Urothelium cell line (cell line): ENCODE measurements at regions not wholly inside any gene's neighbourhood (a gene's known extent, or its start where the extent isn't known, plus 50 kb on each side); places are given as distances from the start of the nearest gene placed in this dataset.
"Not testable (repeated sequence)": the region's sequence is repeated elsewhere in the genome, so short reads cannot be mapped to it uniquely, and the experiment has no call there.

Experiments used
- DNase-seq: peaks from one replicate; pipeline ENCODE4 v3.0.0; 2011; ENCODE audit warnings: low spot score, mixed read lengths
- FAIRE-seq: peaks from 2 replicates; lab custom pipeline; 2011; peaks lifted over from hg19 to GRCh38; lab: Jason Lieb, UNC

- no peak for DNase-seq
- FAIRE-seq: no peak
Measured at GRCh38 chr11:115613004-115613403, 108.8 kb upstream of the CADM1 start.

- no peak for FAIRE-seq
- DNase-seq: peak; percentile 42
Measured at GRCh38 chr11:115612046-115612730, 108.0 kb upstream of the CADM1 start.

- FAIRE-seq (no peak), DNase-seq (no peak)
Measured at GRCh38 chr11:115611343-115611742, 107.1 kb upstream of the CADM1 start.

DNA sequence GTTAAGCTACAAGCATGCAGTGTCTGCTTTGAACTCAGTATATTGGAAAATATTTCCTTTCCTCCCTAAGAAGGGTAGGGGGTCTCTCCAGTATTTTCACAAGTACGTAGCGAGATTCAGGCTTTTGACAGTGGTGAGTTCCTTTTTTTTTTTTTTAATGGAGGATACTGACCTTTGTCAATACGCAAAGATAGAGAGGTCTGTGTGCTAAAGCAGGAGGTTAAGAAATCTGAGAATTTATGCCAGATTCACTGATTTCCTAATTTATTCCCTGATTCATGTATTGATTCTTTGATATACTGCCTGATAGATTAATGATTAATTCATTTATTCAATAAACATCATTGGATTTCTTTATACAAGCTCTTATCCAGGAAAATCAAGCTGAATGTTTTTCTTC is 106.7 kb upstream of the CADM1 start:
- no peak for DNase-seq
- FAIRE-seq: no peak

GRCh38 chr11:115610234-115610633 is 106.0 kb upstream of the CADM1 start:
- DNase-seq, FAIRE-seq: not testable (repeated sequence)

DNA sequence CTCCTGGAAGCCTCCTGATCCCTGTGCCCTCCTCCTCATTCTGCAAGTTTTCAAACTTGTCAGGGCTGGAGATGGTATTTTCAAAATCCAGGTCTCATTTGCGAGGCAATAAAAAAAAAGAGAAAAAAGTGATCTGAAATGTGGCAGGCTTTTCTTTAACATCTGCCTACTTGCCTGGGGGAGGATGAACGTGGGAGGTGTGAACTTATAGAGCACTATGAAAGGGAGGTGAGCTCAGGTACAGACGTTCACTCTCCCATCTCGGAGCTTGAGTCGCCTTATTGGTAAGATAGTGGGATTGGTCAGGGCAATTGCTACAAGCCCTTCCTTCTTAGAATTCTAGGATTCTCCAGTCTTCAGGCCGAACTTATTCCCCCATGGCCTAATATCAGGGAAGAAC is 104.8 kb upstream of the CADM1 start:
- DNase-seq: no peak
- FAIRE-seq: no peak

DNA sequence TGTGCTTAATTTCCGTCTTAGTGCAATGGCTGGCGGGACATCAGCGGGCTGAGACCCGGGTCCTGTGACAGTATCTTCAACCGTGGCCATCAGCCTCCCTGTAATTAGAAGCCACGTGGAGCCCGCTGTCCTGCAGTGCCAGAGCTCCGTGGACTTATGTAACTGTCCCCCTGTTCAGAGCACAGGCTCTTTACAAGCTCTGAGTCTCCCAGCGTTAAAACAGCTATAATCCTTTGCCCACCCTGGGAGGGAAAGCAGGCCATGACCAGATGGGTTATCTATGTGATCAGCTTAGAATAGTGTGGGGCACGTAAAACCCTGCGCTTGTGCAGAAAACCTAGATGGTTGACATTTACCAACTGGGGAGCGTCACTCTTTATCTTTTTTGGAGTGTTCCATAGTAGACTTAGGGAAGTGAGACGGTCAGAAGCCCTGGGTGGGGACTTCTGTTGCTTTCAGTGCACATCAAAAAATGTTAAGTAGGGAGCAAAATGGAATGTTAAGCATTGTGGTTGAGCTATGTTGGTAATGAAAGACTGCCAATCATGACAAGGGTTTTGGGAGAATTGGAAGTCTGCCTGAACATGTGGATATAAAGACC is 103.5 kb upstream of the CADM1 start:
- FAIRE-seq: peak; percentile 48
- DNase-seq: no peak

GRCh38 chr11:115606498-115607220 is 102.4 kb upstream of the CADM1 start:
- DNase-seq: peak; percentile 47
- no peak for FAIRE-seq

GRCh38 chr11:115605871-115606497 is 101.8 kb upstream of the CADM1 start:
- FAIRE-seq (no peak), DNase-seq (no peak)

DNA sequence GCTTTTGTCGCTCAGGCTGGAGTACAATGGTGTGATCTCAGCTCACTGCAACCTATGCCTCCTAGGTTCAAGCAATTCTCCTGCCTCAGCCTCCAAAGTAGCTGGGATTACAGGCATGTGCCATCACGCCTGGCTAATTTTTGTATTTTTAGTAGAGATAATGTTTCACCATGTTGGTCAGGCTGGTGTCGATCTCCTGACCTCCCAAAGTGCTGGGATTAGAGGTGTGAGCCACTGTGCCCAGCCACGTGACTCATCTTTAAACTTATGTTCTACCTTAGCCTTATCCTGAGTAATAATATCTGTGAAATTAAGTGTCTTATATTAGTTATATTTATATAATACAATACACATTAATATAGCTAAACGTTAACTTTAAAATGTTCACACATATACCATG is 101.2 kb upstream of the CADM1 start:
- not testable (repeated sequence) for FAIRE-seq, DNase-seq

GRCh38 chr11:115599125-115599524 is 94.9 kb upstream of the CADM1 start:
- FAIRE-seq: no peak
- no peak for DNase-seq

DNA sequence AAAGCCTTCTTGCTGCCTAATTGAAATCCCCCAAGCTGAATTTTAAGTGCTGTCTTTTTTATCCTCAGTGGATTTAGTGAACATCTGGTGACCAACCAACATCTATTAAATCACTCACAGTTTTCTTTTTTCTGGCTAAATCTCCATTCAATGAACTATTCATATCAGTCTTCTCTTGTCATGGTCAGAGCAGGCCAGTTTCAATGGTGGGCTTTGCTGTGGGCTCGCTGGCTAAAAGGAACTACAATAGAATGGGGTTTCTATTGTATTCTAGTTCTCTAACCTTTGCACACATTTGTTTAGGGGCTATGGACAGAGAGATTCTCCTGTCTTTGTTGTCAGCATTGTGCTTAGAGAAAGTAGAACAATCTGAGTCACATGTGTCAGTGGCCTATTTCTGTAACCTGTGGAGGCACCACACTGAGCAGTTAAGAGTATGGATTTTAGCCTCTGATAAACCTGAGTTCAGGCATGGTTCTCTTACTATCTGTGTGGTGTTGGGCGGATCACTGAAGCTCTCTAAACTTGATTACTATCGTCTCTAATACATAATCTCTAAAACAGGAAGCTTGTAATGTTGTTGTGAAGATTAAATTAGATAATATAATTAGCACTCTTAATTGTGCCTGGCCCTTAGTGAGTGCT is 94.2 kb upstream of the CADM1 start:
- DNase-seq: no peak
- no peak for FAIRE-seq

DNA sequence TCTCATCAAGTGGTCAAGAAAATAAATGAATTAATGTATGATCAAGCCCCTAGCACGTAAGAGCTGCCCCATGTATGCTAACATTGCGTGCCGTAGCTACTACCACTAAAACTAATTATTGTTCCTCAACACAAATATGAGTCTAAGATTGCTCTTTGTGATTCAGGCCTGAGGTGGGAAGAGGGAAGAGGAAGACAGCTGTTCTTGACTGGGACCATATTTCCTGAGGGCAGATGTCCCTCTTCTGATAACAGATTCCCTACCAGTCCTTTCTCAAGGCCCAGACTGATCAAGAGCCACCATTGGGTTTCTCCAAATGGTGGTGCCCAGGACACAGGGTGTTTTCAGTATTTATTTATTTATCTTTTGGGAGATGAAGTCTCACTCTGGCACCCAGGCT is 87.2 kb upstream of the CADM1 start:
- no peak for FAIRE-seq
- DNase-seq: no peak

DNA sequence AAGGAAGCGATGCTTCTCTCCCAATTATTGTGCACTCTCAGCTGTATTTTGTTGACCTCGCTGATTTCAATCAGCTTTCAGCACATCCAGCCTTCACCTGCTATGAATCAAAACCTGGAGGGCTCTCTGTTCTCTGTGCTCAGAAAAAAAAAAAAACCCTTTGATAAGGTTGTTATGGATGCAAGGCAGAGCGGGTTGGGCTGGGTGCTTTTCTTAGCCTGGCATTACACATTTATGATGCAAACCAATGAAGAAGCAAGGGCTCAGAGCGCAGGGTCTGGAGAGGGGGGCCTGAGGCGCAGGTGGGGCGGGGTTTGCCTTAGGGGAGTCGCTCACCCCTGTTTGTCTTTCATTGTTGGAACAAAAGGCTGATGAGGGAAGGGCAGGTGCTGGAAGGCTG is 86.0 kb upstream of the CADM1 start:
- FAIRE-seq: no peak
- DNase-seq: no peak

DNA sequence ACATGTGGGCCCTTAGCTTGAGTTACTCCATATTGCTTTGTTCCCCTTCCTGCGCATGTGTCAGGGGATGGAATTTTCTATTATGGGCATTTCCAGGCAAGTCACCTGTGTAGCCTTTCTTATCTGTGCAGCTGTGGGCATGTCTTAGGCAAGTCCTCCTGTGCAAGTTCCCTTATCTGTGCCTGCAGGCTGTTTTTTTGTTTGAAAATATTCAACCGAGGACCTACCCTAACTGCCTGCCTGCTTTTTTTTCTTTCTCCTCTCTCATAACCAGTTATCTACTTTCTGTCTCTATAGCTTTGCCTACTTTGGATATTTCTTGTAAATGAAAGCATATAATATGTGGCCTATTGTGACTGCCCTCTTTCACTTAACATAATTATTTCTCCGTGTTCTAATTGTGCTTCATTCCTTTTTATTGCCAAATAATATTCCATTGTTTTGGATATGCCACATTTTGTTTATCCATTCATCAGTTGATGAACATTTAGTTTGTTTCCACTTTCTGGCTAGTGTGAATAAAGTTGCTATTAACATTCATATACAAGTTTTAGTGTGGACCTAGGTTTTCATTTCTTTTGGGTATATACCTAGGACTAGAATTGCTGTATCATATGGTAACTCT is 83.6 kb upstream of the CADM1 start:
- FAIRE-seq: no peak

GRCh38 chr11:115585361-115586024 is 81.3 kb upstream of the CADM1 start:
- FAIRE-seq (no peak), DNase-seq (no peak)

More for the DNA sequence above, 83.6 kb upstream of the CADM1 start:
- DNase-seq: no peak

DNA sequence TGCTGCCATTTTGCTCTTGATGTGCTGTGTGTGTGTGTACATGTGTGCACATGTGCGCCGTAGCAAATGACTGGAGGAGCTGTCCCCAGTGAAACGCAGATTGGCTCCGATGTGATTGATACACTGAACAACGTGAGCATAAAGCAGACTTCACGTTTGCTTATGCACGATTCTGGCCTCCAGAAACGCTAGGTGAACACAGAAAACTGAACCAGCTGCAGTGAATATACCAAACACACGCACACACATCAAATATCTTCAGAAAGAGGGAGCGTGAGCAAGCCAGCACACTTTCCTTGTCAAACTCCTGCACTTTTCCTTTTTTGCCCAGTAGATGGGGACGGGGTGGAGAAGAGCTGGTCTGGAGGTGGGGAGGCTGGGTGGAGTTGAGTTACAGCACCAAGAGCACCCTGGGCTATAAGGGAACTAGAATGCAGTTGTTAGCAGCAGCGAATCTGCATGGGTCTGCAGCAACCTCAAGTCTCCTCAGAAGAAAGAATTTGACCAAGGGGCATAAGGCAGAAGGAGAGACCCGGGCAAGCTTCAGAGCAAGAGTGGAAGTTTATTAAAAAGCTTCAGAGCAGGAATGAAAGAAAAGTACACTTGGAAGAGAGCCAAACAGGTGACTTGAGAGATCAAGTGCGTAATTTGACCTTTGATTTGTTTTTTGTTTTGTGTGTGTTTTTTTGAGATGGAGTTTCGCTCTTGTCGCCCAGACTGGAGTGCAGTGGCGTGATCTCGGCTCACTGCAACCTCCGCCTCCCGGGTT is 77.8 kb upstream of the CADM1 start:
- FAIRE-seq (no peak), DNase-seq (peak; percentile 60)

GRCh38 chr11:115580927-115581680 is 76.9 kb upstream of the CADM1 start:
- peak; percentile 50 for DNase-seq
- FAIRE-seq: peak; percentile 67

DNA sequence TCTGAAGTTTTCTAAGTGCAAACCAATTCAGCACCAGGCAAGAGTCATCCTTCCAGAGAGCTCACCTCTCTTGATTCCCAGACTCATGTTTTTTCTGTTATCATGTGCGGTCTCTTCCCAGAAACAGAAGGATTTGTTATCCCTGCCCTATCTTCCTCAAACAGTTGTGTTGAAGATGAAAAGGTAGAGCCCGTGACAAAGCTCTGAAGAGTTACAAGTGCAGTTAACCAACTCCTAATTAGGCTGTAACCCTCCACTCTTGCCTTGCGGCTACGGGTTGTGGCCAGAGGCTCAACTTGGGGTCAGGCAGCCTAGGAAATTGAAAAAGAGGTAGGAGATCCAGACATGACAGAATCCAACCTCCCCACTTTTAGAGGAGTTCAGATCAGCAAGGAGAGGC is 76.2 kb upstream of the CADM1 start:
- FAIRE-seq (no peak), DNase-seq (no peak)
